Endothelial cell of umbilical vein (primary cell): ENCODE measurements at regions not wholly inside any gene's neighbourhood (a gene's known extent, or its start where the extent isn't known, plus 50 kb on each side); places are given as distances from the start of the nearest gene placed in this dataset.

Experiments
- BruUV-seq: library from RNA; stranded (reverse); fragments of 400-500 nt; replicated peaks from 2 replicates; lab custom pipeline; 2021; lab: Mats Ljungman, UMichigan
- CTCF ChIA-PET: fragments of 300-600, 350-600 bp; sonication (Branson Sonifier 250); formaldehyde crosslinking; loops from one replicate; lab custom pipeline; 2021; ENCODE audit warnings: antibody characterized with exemption, inconsistent platforms; lab: Charles Lee
- POLR2A ChIA-PET: fragments of 300-600, 350-600 bp; sonication (Branson Sonifier 250); formaldehyde crosslinking; loops from one replicate; lab custom pipeline; 2021; ENCODE audit warnings: antibody characterized with exemption, inconsistent platforms; lab: Charles Lee
- DNase-seq: peaks from one replicate; pipeline ENCODE4 v3.0.0-alpha.2; 2011; ENCODE audit warnings: low read depth, low spot score
- FAIRE-seq: peaks from 2 replicates; lab custom pipeline; 2011; peaks lifted over from hg19 to GRCh38; lab: Jason Lieb, UNC
- H2AFZ ChIP-seq: 2 replicates; pipeline ENCODE4 v1.6.0; 2012; ENCODE audit warnings: low read depth, low read length, control low read depth, inconsistent platforms
- H3K27ac ChIP-seq: 2 replicates; pipeline ENCODE4 v1.5.1; 2011; ENCODE audit warnings: low read depth, mild to moderate bottlenecking, control low read depth, low read length, moderate library complexity; ENCODE audit not compliant: insufficient read depth
- H3K27me3 ChIP-seq, 2 experiments: 2 replicates each; pipeline versions ENCODE4 v1.6.0 to v1.6.1; 2011; ENCODE audit warnings: low read length in 2 of 2, mixed read lengths in 1 of 2; ENCODE audit not compliant: control insufficient read depth in 2 of 2, insufficient read depth in 2 of 2
- H3K36me3 ChIP-seq, 2 experiments: 2 replicates in 1 of 2; 3 replicates in 1 of 2; pipeline ENCODE4 v1.5.1; 2011; ENCODE audit warnings: low read length in 2 of 2, mild to moderate bottlenecking in 1 of 2, moderate library complexity in 1 of 2; ENCODE audit not compliant: control insufficient read depth in 2 of 2, insufficient read depth in 2 of 2; ENCODE audit errors: extremely low read depth in 1 of 2
- H3K4me1 ChIP-seq: 3 replicates; pipeline ENCODE4 v1.5.1; 2011; ENCODE audit warnings: mild to moderate bottlenecking, low read length; ENCODE audit not compliant: control insufficient read depth, insufficient read depth; ENCODE audit errors: extremely low read depth
- H3K4me2 ChIP-seq: 2 replicates; pipeline ENCODE4 v1.6.1; 2011; ENCODE audit warnings: low read length, control low read depth, mixed read lengths; ENCODE audit not compliant: insufficient read depth
- H3K4me3 ChIP-seq, 3 experiments: fragments of 200-600 bp in 1 of 3; sonication (generic), shearing (Covaris generic) in 1 of 3; replicated peaks in 1 of 3; 2 replicates each; pipeline ENCODE4 v1.5.1; 2011 to 2016; ENCODE audit warnings: control low read depth in 3 of 3, low read length in 3 of 3, mild to moderate bottlenecking in 2 of 3, inconsistent platforms in 1 of 3, low read depth in 1 of 3, moderate library complexity in 1 of 3; ENCODE audit not compliant: insufficient read depth in 1 of 3
- H3K79me2 ChIP-seq: 2 replicates; pipeline ENCODE4 v1.6.0; 2012; ENCODE audit warnings: low read length, inconsistent platforms; ENCODE audit not compliant: control insufficient read depth, insufficient read depth
- H3K9ac ChIP-seq: replicated peaks from 2 replicates; pipeline ENCODE3; 2011; ENCODE audit warnings: low read length, control low read depth; ENCODE audit not compliant: insufficient read depth; ENCODE audit errors: extremely low read depth
- H3K9me1 ChIP-seq: replicated peaks from 3 replicates; pipeline ENCODE4 v1.6.0; 2011; ENCODE audit warnings: mild to moderate bottlenecking, low read length; ENCODE audit not compliant: control insufficient read depth, insufficient read depth; ENCODE audit errors: extremely low read depth
- H3K9me3 ChIP-seq: replicated peaks from 2 replicates; pipeline ENCODE4 v1.5.1; 2012; ENCODE audit warnings: low read length, inconsistent platforms; ENCODE audit not compliant: control insufficient read depth, insufficient read depth
- H4K20me1 ChIP-seq: replicated peaks from 2 replicates; pipeline ENCODE3; 2011; ENCODE audit warnings: mild to moderate bottlenecking, low read length; ENCODE audit not compliant: control insufficient read depth, insufficient read depth; ENCODE audit errors: extremely low read depth
- CTCF ChIP-seq, 2 donors: IDR thresholded peaks; 1 replicate in 1 of 2; 2 replicates in 1 of 2; pipeline ENCODE4 v1.5.1; 2011; ENCODE audit warnings: low read length in 2 of 2, mild to moderate bottlenecking in 2 of 2, moderate library complexity in 2 of 2, control low read depth in 1 of 2, inconsistent platforms in 1 of 2, low read depth in 1 of 2; ENCODE audit not compliant: insufficient read depth in 1 of 2; ENCODE audit errors: extremely low read depth in 1 of 2
- EZH2 ChIP-seq: IDR thresholded peaks from 2 replicates; pipeline ENCODE4 v1.6.1; 2012; ENCODE audit warnings: borderline replicate concordance, low read depth, mild to moderate bottlenecking, moderate library complexity, low read length, inconsistent platforms; ENCODE audit not compliant: severe bottlenecking
- FOS ChIP-seq: IDR thresholded peaks from 2 replicates; pipeline ENCODE4 v1.6.1; 2011; ENCODE audit warnings: mild to moderate bottlenecking, low read length, moderate library complexity, borderline replicate concordance; ENCODE audit not compliant: insufficient read depth
- GATA2 ChIP-seq: IDR thresholded peaks from 2 replicates; pipeline ENCODE4 v1.7.0; 2011; ENCODE audit warnings: low read depth, mild to moderate bottlenecking, moderate library complexity, mixed read lengths, low read length; ENCODE audit not compliant: insufficient read length, insufficient read depth
- JUN ChIP-seq: IDR thresholded peaks from 2 replicates; pipeline ENCODE4 v1.6.1; 2011; ENCODE audit warnings: borderline replicate concordance, low read depth; ENCODE audit not compliant: insufficient read length, insufficient read depth
- MAX ChIP-seq: IDR thresholded peaks from 2 replicates; pipeline ENCODE4 v1.6.1; 2011; ENCODE audit not compliant: insufficient read depth, insufficient read length
- MYC ChIP-seq: IDR thresholded peaks from one replicate; pipeline ENCODE4 v1.6.1; 2011; ENCODE audit warnings: mild to moderate bottlenecking, low read depth, low read length
- POLR2A ChIP-seq: IDR thresholded peaks from 2 replicates; pipeline ENCODE4 v1.6.1; 2012; ENCODE audit warnings: low read depth, mild to moderate bottlenecking, control low read depth, low read length
- POLR2AphosphoS5 ChIP-seq: IDR thresholded peaks from 2 replicates; pipeline ENCODE4 v1.6.1; 2012; ENCODE audit warnings: low read depth, mild to moderate bottlenecking, control low read depth, low read length, moderate library complexity; ENCODE audit not compliant: insufficient read depth
- dilution Hi-C: fragments of 300-500 bp; cut with MboI; formaldehyde crosslinking; loops from one replicate; pipeline ENCODE4 v1.15.0; 2019; ENCODE audit warnings: low sequenced_read_pairs; ENCODE audit not compliant: extremely low pct_ligation_motif_present
- intact Hi-C: fragments of 100-400 bp; cut with micrococcal nuclease; formaldehyde crosslinking; loops from one replicate; pipeline ENCODE4 v1.10.0; 2022

- Histone ChIP-seq H3K9me3 (no peaks in the 10 kb centered on the region), H2AFZ (no peak overlapping the region), H3K9me1 (no peaks in the 10 kb centered on the region), H3K36me3 (no peaks in the 10 kb centered on the region), H3K4me3 (no peak overlapping the region), H4K20me1 (no peaks in the 10 kb centered on the region), H3K27ac (no peak overlapping the region), H3K79me2 (no peaks in the 10 kb centered on the region), H3K4me2 (no peak overlapping the region), H3K9ac (no peak overlapping the region), H3K27me3 (no peaks in the 10 kb centered on the region), H3K4me1 (no peaks in the 10 kb centered on the region)
- dilution Hi-C loops (no loop called here), intact Hi-C loops (no loop called here)
- TF ChIP-seq POLR2A = no peak
- TF ChIP-seq GATA2 = no peak
- no peak for TF ChIP-seq EZH2
- TF ChIP-seq FOS = no peak
- TF ChIP-seq CTCF (IDR thresholded peaks at IDR 0.05; ENCODE audit: extremely low read depth in 1 of 2, insufficient read depth in 1 of 2, low read depth in 1 of 2, low read length in 2 of 2) = no peak
- no peak for TF ChIP-seq MAX
- TF ChIP-seq POLR2AphosphoS5 = no peak
- TF ChIP-seq MYC = no peak
- TF ChIP-seq JUN = no peak
- CTCF ChIA-PET = interaction anchor here (0.7 kb wide), 2 partner anchors 90 to 544 kb away, joined by 3 read pairs; no protein-coding TSS in a partner anchor
- no TSS peak for BruUV-seq
- no peak for FAIRE-seq
- POLR2A ChIA-PET = no interaction called here
- no peak for DNase-seq
Measured at GRCh38 chr16:65666132-65666941, 544.5 kb upstream of the CDH11 start.
